MM.1S (cell line): ENCODE measurements at regions not wholly inside any gene's neighbourhood (a gene's known extent, or its start where the extent isn't known, plus 50 kb on each side); places are given as distances from the start of the nearest gene placed in this dataset.

Experiments
- CTCF ChIP-seq: fragments of 300-600 bp; sonication (generic); IDR thresholded peaks from 2 replicates; pipeline ENCODE4 v1.5.1; 2016; ENCODE audit warnings: antibody characterized with exemption, low read length, mixed read lengths
- EZH2 ChIP-seq: fragments of 300-600 bp; sonication (generic); optimal IDR thresholded peaks from 2 replicates; pipeline ENCODE3; 2017; ENCODE audit warnings: low read depth, mild to moderate bottlenecking, antibody characterized with exemption, low read length, mixed read lengths

- TF ChIP-seq CTCF (no peak), EZH2 (no peak)
Measured at GRCh38 chr18:30696201-30696600, 346.3 kb downstream of the DSC3 start.
